DND-41 (cell line): ENCODE measurements at regions not wholly inside any gene's neighbourhood (a gene's known extent, or its start where the extent isn't known, plus 50 kb on each side); places are given as distances from the start of the nearest gene placed in this dataset.

Experiments
- EZH2 ChIP-seq: IDR thresholded peaks from 3 replicates; pipeline ENCODE4 v1.6.1; 2012; ENCODE audit warnings: borderline replicate concordance, low read depth, mild to moderate bottlenecking, moderate library complexity, low read length, inconsistent platforms; ENCODE audit not compliant: severe bottlenecking
- TF ChIP-seq, protein P1 (sequence below): IDR thresholded peaks from 2 replicates; pipeline ENCODE4 v1.5.1; 2012; ENCODE audit warnings: borderline replicate concordance, low read length, moderate library complexity, mild to moderate bottlenecking; ENCODE audit not compliant: poor library complexity, severe bottlenecking; ENCODE audit errors: extremely low read depth

DNA sequence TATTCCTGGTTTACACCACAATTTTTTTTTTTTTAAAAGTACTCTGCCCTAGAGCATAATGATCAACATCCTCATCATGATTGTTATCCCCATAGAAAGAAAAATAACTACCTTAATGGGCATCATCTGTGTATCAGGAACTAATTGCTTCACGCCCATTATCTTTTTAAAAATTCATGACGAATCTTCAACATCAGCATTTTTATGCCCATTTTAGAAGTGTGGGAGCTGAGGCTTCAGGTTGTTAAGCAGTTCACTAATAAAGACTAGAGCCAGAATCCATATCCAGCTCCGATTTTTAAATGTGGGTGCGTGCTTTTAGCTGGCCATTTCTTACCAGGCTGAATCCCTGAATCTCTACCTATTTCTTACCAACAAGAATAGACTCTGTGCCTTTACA, 92.9 kb upstream of the KCNA4 start:
- TF ChIP-seq EZH2, result no peak
- TF ChIP-seq, protein P1, sequence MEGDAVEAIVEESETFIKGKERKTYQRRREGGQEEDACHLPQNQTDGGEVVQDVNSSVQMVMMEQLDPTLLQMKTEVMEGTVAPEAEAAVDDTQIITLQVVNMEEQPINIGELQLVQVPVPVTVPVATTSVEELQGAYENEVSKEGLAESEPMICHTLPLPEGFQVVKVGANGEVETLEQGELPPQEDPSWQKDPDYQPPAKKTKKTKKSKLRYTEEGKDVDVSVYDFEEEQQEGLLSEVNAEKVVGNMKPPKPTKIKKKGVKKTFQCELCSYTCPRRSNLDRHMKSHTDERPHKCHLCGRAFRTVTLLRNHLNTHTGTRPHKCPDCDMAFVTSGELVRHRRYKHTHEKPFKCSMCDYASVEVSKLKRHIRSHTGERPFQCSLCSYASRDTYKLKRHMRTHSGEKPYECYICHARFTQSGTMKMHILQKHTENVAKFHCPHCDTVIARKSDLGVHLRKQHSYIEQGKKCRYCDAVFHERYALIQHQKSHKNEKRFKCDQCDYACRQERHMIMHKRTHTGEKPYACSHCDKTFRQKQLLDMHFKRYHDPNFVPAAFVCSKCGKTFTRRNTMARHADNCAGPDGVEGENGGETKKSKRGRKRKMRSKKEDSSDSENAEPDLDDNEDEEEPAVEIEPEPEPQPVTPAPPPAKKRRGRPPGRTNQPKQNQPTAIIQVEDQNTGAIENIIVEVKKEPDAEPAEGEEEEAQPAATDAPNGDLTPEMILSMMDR, result no peak
